Parathyroid adenoma (tissue), 2 donors: ENCODE measurements at regions not wholly inside any gene's neighbourhood (a gene's known extent, or its start where the extent isn't known, plus 50 kb on each side); places are given as distances from the start of the nearest gene placed in this dataset.

Experiments used
- H2AFZ ChIP-seq: fragments of 300-600 bp; sonication (generic); one replicate; pipeline ENCODE4 v1.7.0; 2017; ENCODE audit warnings: antibody characterized with exemption, mild to moderate bottlenecking
- H3K27ac ChIP-seq: fragments of 300-600 bp; sonication (generic); one replicate; pipeline ENCODE4 v1.7.0; 2017
- H3K27me3 ChIP-seq: fragments of 300-600 bp; sonication (generic); one replicate; pipeline ENCODE4 v1.7.0; 2017; ENCODE audit warnings: low read length; ENCODE audit not compliant: control insufficient read depth, insufficient read depth
- H3K36me3 ChIP-seq: fragments of 300-600 bp; sonication (generic); one replicate; pipeline ENCODE4 v1.7.0; 2017; ENCODE audit warnings: low read length; ENCODE audit not compliant: control insufficient read depth, insufficient read depth
- H3K4me1 ChIP-seq: fragments of 300-600 bp; sonication (generic); one replicate; pipeline ENCODE4 v1.7.0; 2017; ENCODE audit warnings: control low read depth
- H3K4me2 ChIP-seq: fragments of 300-600 bp; sonication (generic); one replicate; pipeline ENCODE4 v1.7.0; 2017; ENCODE audit warnings: low read length
- H3K4me3 ChIP-seq: fragments of 300-600 bp; sonication (generic); one replicate; pipeline ENCODE4 v1.7.0; 2017; ENCODE audit warnings: low read depth, low read length
- H3K79me2 ChIP-seq: fragments of 300-600 bp; sonication (generic); one replicate; pipeline ENCODE4 v1.7.0; 2017; ENCODE audit warnings: control low read depth
- H3K9ac ChIP-seq: fragments of 300-600 bp; sonication (generic); one replicate; pipeline ENCODE4 v1.7.0; 2017; ENCODE audit warnings: mild to moderate bottlenecking
- H3K9me3 ChIP-seq: fragments of 300-600 bp; sonication (generic); one replicate; pipeline ENCODE4 v1.7.0; 2017; ENCODE audit warnings: low read length; ENCODE audit not compliant: control insufficient read depth
- TF ChIP-seq, protein P1 (sequence below): fragments of 300-600 bp; sonication (generic); IDR thresholded peaks from one replicate; pipeline ENCODE4 v1.7.0; 2017; ENCODE audit warnings: antibody characterized with exemption, mild to moderate bottlenecking
- donor health status: primary hyperparathyroidism.

DNA sequence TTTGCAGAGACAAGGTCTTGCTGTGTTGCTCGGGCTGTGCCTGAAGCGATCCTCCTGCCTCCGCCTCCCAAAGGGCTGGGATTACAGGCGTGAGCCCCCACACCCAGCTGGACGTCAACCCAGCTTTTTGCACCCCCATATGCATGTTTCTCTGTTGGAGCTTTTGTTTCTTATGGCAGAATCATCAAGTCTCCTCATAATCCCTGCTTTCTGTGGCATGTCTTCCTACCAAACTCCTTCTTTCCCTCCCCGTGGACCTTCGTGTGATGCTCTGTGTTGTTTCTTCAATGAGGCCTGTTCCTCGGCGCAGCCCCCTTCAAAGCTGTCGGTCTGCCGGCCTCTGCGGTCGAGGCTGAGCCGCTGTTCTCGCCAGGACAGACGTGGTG lies 71.6 kb downstream of the METRNL start:
- no peak overlapping the region for H3K27ac ChIP-seq
- H3K4me1 ChIP-seq: no peaks in the 10 kb centered on the region

DNA sequence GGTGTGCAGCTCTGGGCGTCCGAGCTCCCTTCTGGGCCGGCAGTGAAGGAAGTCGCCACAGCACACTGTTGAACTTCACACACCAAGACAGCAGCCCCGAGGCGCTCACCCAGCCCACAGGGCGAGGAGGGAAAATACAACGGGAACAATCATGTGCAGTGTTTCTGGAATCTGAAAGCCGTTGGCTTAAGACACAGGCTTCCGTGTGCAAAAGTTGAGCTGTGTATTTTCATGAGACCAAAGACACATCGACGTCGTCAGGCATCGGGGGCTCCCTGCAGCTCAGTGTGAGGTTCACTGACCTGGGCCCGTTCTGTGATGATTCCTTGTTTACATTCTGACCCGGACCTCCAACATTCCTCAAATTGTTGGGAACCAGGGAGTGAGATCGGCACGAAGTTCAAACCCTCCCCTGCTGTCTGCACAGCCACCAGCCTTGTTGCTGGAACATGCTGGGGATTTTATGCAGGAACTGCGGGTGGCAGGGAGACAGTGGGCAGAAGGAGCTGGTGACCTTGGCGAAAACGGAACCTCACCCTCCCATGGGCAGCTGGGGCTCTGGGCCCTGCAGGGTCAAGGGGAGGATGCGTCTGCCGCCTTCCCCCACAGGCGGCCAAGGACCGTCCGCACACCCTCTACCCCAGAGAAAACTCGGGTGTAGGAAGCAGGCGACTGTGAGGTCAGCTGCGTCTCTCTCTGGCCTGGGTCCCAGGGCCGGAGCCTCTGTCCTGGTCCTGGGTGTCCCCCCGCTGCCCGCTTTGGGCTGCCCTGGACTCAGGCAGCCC lies 72.2 kb downstream of the METRNL start:
- Histone ChIP-seq H3K4me3 (no peak overlapping the region), H3K4me1 (no peaks in the 10 kb centered on the region), H3K36me3 (no peaks in the 10 kb centered on the region), H3K4me2 (no peak overlapping the region), H3K79me2 (no peaks in the 10 kb centered on the region), H3K9ac (no peak overlapping the region), H3K27me3 (no peaks in the 10 kb centered on the region), H2AFZ (no peak overlapping the region), H3K9me3 (no peaks in the 10 kb centered on the region), H3K27ac (no peak overlapping the region)
- TF ChIP-seq, protein P1, sequence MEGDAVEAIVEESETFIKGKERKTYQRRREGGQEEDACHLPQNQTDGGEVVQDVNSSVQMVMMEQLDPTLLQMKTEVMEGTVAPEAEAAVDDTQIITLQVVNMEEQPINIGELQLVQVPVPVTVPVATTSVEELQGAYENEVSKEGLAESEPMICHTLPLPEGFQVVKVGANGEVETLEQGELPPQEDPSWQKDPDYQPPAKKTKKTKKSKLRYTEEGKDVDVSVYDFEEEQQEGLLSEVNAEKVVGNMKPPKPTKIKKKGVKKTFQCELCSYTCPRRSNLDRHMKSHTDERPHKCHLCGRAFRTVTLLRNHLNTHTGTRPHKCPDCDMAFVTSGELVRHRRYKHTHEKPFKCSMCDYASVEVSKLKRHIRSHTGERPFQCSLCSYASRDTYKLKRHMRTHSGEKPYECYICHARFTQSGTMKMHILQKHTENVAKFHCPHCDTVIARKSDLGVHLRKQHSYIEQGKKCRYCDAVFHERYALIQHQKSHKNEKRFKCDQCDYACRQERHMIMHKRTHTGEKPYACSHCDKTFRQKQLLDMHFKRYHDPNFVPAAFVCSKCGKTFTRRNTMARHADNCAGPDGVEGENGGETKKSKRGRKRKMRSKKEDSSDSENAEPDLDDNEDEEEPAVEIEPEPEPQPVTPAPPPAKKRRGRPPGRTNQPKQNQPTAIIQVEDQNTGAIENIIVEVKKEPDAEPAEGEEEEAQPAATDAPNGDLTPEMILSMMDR: no peak

More for the DNA sequence above, 71.6 kb downstream of the METRNL start:
- Histone ChIP-seq H3K4me3 (no peak overlapping the region), H3K79me2 (no peaks in the 10 kb centered on the region), H3K36me3 (no peaks in the 10 kb centered on the region), H2AFZ (no peak overlapping the region), H3K9me3 (no peaks in the 10 kb centered on the region), H3K9ac (no peak overlapping the region), H3K4me2 (no peak overlapping the region), H3K27me3 (no peaks in the 10 kb centered on the region)
- TF ChIP-seq, protein P1: no peak

- Histone ChIP-seq H3K9me3 (no peaks in the 10 kb centered on the region), H3K36me3 (no peaks in the 10 kb centered on the region), H3K27me3 (no peaks in the 10 kb centered on the region), H3K79me2 (no peaks in the 10 kb centered on the region), H3K4me1 (no peaks in the 10 kb centered on the region), H3K4me3 (no peak overlapping the region), H2AFZ (no peak overlapping the region), H3K27ac (no peak overlapping the region), H3K9ac (no peak overlapping the region), H3K4me2 (no peak overlapping the region)
- TF ChIP-seq, protein P1: no peak
Observed at GRCh38 chr17:83152227-83152744, 72.9 kb downstream of the METRNL start.

- H3K27ac ChIP-seq: no peak overlapping the region
- H3K4me2 ChIP-seq: no peak overlapping the region
- H3K4me3 ChIP-seq: no peak overlapping the region
- H3K9ac ChIP-seq: no peak overlapping the region
- H2AFZ ChIP-seq: no peak overlapping the region
- H3K9me3 ChIP-seq: no peaks in the 10 kb centered on the region
- no peaks in the 10 kb centered on the region for H3K4me1 ChIP-seq
- H3K27me3 ChIP-seq: no peaks in the 10 kb centered on the region
- TF ChIP-seq, protein P1: no peak
- no peaks in the 10 kb centered on the region for H3K36me3 ChIP-seq
- no peaks in the 10 kb centered on the region for H3K79me2 ChIP-seq
Observed at GRCh38 chr17:83152745-83153611, 73.6 kb downstream of the METRNL start.
